OCI-LY1 (cell line): ENCODE measurements at regions not wholly inside any gene's neighbourhood (a gene's known extent, or its start where the extent isn't known, plus 50 kb on each side); places are given as distances from the start of the nearest gene placed in this dataset.

ENCODE experiments used
- H2AFZ ChIP-seq: fragments of 200-600 bp; sonication (generic), shearing (Covaris generic); 2 replicates; pipeline ENCODE4 v1.6.0; 2014; ENCODE audit warnings: antibody characterized with exemption, mild to moderate bottlenecking, low read length
- H3F3A ChIP-seq: fragments of 200-600 bp; sonication (generic), shearing (Covaris generic); 2 replicates; pipeline ENCODE4 v1.6.0; 2014; ENCODE audit warnings: mild to moderate bottlenecking, antibody characterized with exemption, low read length, moderate library complexity; ENCODE audit not compliant: insufficient read depth
- H3K27ac ChIP-seq: fragments of 200-600 bp; sonication (generic); 2 replicates; pipeline ENCODE4 v1.5.1; 2014; ENCODE audit warnings: low read length, mixed run types, mild to moderate bottlenecking, low read depth; ENCODE audit not compliant: poor library complexity, severe bottlenecking
- H3K27me3 ChIP-seq: fragments of 200-600 bp; sonication (generic); 2 replicates; pipeline ENCODE4 v1.6.0; 2014; ENCODE audit warnings: antibody characterized with exemption, mild to moderate bottlenecking, low read length, moderate library complexity; ENCODE audit not compliant: insufficient read depth
- H3K36me3 ChIP-seq: fragments of 200-600 bp; sonication (generic); 2 replicates; pipeline ENCODE4 v1.6.1; 2014; ENCODE audit warnings: mild to moderate bottlenecking, antibody characterized with exemption, low read length, moderate library complexity, mixed read lengths; ENCODE audit not compliant: insufficient read depth
- H3K4me1 ChIP-seq: fragments of 200-600 bp; sonication (generic); 2 replicates; pipeline ENCODE4 v1.5.1; 2014; ENCODE audit warnings: mild to moderate bottlenecking, low read length, moderate library complexity; ENCODE audit not compliant: insufficient read depth, severe bottlenecking
- H3K4me2 ChIP-seq: fragments of 200-600 bp; sonication (generic), shearing (Covaris generic); 2 replicates; pipeline ENCODE4 v1.6.1; 2014; ENCODE audit warnings: low read length
- H3K4me3 ChIP-seq: fragments of 200-600 bp; sonication (generic); 2 replicates; pipeline ENCODE4 v1.5.1; 2014; ENCODE audit warnings: low read length, low read depth, mild to moderate bottlenecking, mixed read lengths; ENCODE audit not compliant: poor library complexity, severe bottlenecking
- H3K79me2 ChIP-seq: fragments of 200-600 bp; shearing (Covaris generic); 2 replicates; pipeline ENCODE4 v1.6.1; 2016; ENCODE audit warnings: mixed run types, low read length, mixed read lengths; ENCODE audit not compliant: insufficient read depth
- H3K9ac ChIP-seq: fragments of 200-600 bp; sonication (generic), shearing (Covaris generic); 2 replicates; pipeline ENCODE4 v1.6.1; 2014; ENCODE audit warnings: mild to moderate bottlenecking, low read length, mixed read lengths
- H3K9me2 ChIP-seq: fragments of 200-600 bp; sonication (generic), shearing (Covaris generic); 2 replicates; pipeline ENCODE4 v1.6.1; 2014; ENCODE audit warnings: low read depth, mild to moderate bottlenecking, low read length, mixed read lengths
- H3K9me3 ChIP-seq: fragments of 200-600 bp; shearing (Covaris generic); 2 replicates; pipeline ENCODE4 v1.6.1; 2014; ENCODE audit warnings: low read length, mixed read lengths
- H4K20me1 ChIP-seq: fragments of 200-600 bp; sonication (generic), shearing (Covaris generic); 2 replicates; pipeline ENCODE4 v1.6.0; 2016; ENCODE audit warnings: mild to moderate bottlenecking, low read length; ENCODE audit not compliant: insufficient read depth
- CTCF ChIP-seq: fragments of 200-600 bp; sonication (generic), shearing (Covaris generic); IDR thresholded peaks from 2 replicates; pipeline ENCODE4 v1.5.1; 2017; ENCODE audit warnings: mild to moderate bottlenecking, antibody characterized with exemption, low read length, moderate library complexity, mixed read lengths
- EZH2 ChIP-seq: fragments of 200-600 bp; sonication (generic), shearing (Covaris generic); IDR thresholded peaks from 2 replicates; pipeline ENCODE4 v1.8.0; 2017; ENCODE audit warnings: borderline replicate concordance, mixed run types, mild to moderate bottlenecking, antibody characterized with exemption, low read length, moderate library complexity, mixed read lengths

GRCh38 chr5:155871623-155872022 is 455.3 kb upstream of the SGCD start:
- H3K36me3 ChIP-seq, result no peaks in the 10 kb centered on the region
- no peak overlapping the region for H2AFZ ChIP-seq
- no peak overlapping the region for H3K4me2 ChIP-seq
- H3F3A ChIP-seq, result no peaks in the 10 kb centered on the region
- H3K9me3 ChIP-seq, result no peaks in the 10 kb centered on the region
- H3K9me2 ChIP-seq, result no peaks in the 10 kb centered on the region
- H3K4me1 ChIP-seq, result no peaks in the 10 kb centered on the region
- no peak overlapping the region for H3K27ac ChIP-seq
- no peak overlapping the region for H3K9ac ChIP-seq
- H3K4me3 ChIP-seq, result no peak overlapping the region
- H3K79me2 ChIP-seq, result no peaks in the 10 kb centered on the region
- no peaks in the 10 kb centered on the region; the same call in 1 of the 2 replicates for H3K27me3 ChIP-seq
- TF ChIP-seq CTCF, result no peak
- TF ChIP-seq EZH2, result no peak
- H4K20me1 ChIP-seq, result no peaks in the 10 kb centered on the region

- H3K79me2 ChIP-seq, result no peaks in the 10 kb centered on the region
- H3K4me2 ChIP-seq, result no peak overlapping the region
Measured at GRCh38 chr5:155872629-155873220, 454.2 kb upstream of the SGCD start.

GRCh38 chr5:155878991-155879575 is 447.9 kb upstream of the SGCD start:
- Histone ChIP-seq H3K9me3 (no peaks in the 10 kb centered on the region), H3K4me3 (no peak overlapping the region), H3K27ac (no peak overlapping the region), H3K4me1 (no peaks in the 10 kb centered on the region), H3K4me2 (no peak overlapping the region), H3K27me3 (no peaks in the 10 kb centered on the region; the same call in 1 of the 2 replicates), H4K20me1 (no peaks in the 10 kb centered on the region), H3K36me3 (no peaks in the 10 kb centered on the region), H3F3A (no peaks in the 10 kb centered on the region), H3K9ac (no peak overlapping the region), H3K79me2 (no peaks in the 10 kb centered on the region), H3K9me2 (no peaks in the 10 kb centered on the region), H2AFZ (no peak overlapping the region)
- no peak for TF ChIP-seq EZH2

More at GRCh38 chr5:155872629-155873220, 454.2 kb upstream of the SGCD start:
- no peak for TF ChIP-seq CTCF
- no peak for TF ChIP-seq EZH2
- Histone ChIP-seq H2AFZ (no peak overlapping the region), H3K27me3 (no peaks in the 10 kb centered on the region; the same call in 1 of the 2 replicates), H3F3A (no peaks in the 10 kb centered on the region), H3K9ac (no peak overlapping the region), H3K9me2 (no peaks in the 10 kb centered on the region), H3K9me3 (no peaks in the 10 kb centered on the region), H3K27ac (no peak overlapping the region), H3K4me3 (no peak overlapping the region), H3K4me1 (no peaks in the 10 kb centered on the region), H4K20me1 (no peaks in the 10 kb centered on the region), H3K36me3 (no peaks in the 10 kb centered on the region)

GRCh38 chr5:155884041-155884440 is 442.9 kb upstream of the SGCD start:
- Histone ChIP-seq H3K9me2 (no peaks in the 10 kb centered on the region), H3K27ac (no peak overlapping the region), H3K4me2 (no peak overlapping the region), H3K79me2 (no peaks in the 10 kb centered on the region), H3K27me3 (no peaks in the 10 kb centered on the region), H3K9me3 (no peaks in the 10 kb centered on the region), H3F3A (no peaks in the 10 kb centered on the region), H3K4me3 (no peak overlapping the region), H4K20me1 (no peaks in the 10 kb centered on the region), H3K36me3 (no peaks in the 10 kb centered on the region), H2AFZ (no peak overlapping the region), H3K9ac (no peak overlapping the region), H3K4me1 (no peaks in the 10 kb centered on the region)
- no peak for TF ChIP-seq CTCF
- no peak for TF ChIP-seq EZH2
